SK-N-SH treated with all-trans-retinoic acid at 6 μM for 48 hours (cell line): ENCODE measurements at regions not wholly inside any gene's neighbourhood (a gene's known extent, or its start where the extent isn't known, plus 50 kb on each side); places are given as distances from the start of the nearest gene placed in this dataset.

Experiments used
- PATZ1 ChIP-seq: fragments of 250-450 bp; sonication (Bioruptor Pico); IDR thresholded peaks from 2 replicates; pipeline ENCODE4 v1.8.0; 2020; ENCODE audit warnings: mild to moderate bottlenecking, moderate library complexity, borderline replicate concordance
- ZFP3 ChIP-seq: fragments of 250-450 bp; sonication (Bioruptor Pico); IDR thresholded peaks from 2 replicates; pipeline ENCODE4 v1.5.0; 2020; ENCODE audit warnings: mild to moderate bottlenecking, moderate library complexity
- ZFP30 ChIP-seq: fragments of 450-650 bp; formaldehyde crosslinking; IDR thresholded peaks from 2 replicates; pipeline ENCODE4 v1.5.0; 2022; ENCODE audit warnings: mild to moderate bottlenecking, moderate library complexity

GRCh38 chr3:151611419-151611818 lies 122.3 kb upstream of the AADACL2 start:
- TF ChIP-seq ZFP30 (CRISPR knock-in tag) (no peak), PATZ1 (CRISPR knock-in tag) (no peak), ZFP3 (CRISPR knock-in tag) (no peak)
